NCI-H526 (cell line): ENCODE measurements at regions not wholly inside any gene's neighbourhood (a gene's known extent, or its start where the extent isn't known, plus 50 kb on each side); places are given as distances from the start of the nearest gene placed in this dataset.
"Not testable (repeated sequence)": the region's sequence is repeated elsewhere in the genome, so short reads cannot be mapped to it uniquely, and the experiment has no call there.

Experiments
- DNase-seq, 2 experiments: peaks; one replicate each; lab custom pipeline; 2025; lab: John Stamatoyannopoulos, UW

DNA sequence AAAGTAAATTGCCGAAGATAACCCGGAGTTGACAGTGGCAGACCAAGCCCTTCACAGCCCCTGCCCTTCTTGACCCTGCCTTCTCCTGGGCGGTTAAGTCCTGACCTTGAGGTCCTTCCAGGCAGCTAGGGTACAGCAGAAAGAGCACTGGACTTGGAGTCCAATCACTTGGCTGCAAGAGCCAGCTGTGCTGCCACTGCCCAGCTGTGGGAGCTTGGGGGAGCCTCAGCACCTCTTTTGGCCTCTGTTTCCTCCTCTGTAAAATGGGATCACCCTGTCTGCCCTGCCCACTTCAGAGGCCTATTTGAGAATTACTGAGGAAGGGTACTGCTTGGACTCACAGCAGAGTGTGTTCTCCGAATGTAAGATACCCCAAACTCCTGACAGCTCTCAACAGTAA is 66.2 kb upstream of the SMAD6 start:
- no peak for DNase-seq

DNA sequence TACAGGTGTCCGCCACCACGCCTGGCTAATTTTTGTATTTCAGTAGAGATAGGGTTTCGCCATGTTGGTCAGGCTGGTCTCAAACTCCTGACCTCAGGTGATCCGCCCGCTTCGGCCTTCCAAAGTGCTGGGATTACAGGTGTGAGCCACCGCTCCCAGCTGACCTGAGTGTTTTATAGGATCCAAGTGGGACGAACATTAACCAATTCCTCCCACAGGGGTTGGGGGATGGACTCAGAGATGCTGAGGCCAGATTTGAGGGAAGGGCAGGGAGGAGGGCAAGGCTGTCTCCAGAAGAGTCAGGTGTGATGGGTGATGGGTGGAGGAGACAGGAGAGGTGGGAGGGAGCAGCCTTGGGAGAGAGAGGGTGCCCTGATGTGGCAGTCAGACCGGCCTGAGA is 65.0 kb upstream of the SMAD6 start:
- not testable (repeated sequence) for DNase-seq

DNA sequence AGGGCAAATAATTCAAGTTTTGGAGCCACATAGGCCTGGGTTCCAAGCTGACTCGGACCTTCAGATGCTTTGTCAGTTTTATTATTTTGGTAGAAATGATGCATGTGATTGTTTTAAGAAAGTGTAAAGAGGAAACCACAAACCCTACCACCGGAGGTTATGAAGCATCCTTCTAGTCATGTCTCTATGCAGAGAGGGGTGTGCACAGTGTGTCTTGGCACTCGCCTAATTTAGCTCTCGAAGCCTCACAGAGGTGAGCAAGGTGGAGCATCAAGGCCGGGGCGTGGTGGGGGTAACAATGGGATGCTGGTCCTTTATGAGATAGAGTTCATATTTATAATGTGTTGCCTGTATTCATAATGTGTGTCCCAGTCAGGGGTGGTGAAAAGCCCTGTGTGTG is 63.7 kb upstream of the SMAD6 start:
- no peak for DNase-seq

DNA sequence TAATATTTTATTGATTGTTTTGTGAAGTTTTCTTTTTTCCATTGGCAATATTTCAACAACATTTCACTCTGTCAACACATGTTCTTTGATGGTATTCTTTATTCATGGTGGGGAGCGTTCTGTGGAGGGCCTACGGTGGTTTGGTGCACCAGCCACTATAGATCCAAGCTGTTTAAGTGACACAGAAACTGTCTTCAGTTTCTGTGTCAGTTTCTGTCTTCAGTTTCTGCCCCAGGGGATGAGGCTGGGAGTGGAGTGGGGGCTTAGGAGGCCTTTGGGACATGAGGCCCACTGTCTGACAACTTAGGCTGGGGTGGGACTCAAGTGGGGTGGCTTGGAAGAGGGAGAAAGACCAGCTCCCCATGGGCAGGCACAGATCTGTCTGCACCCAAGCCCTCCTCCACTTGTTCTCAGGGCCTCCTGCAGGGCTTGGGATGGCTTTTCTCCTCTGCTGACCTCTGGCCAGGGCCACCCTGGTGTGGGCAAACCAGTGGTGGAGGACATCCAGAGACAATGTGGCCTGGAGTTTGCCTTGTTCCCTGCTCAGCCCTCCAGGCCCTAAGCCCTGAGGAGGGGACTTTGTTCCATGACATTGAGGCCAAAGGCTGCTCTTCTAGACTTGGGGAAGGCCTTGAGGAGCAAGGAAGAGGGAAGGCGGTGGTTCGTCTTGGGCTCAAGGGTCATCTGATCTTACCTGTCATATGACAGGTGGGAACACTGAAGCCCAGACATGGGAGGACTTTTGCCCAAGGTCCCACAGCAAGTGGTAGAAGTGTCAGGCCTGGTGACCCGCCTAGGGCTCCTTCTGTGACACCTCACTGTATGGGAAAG is 60.3 kb upstream of the SMAD6 start:
- DNase-seq: no peak

DNA sequence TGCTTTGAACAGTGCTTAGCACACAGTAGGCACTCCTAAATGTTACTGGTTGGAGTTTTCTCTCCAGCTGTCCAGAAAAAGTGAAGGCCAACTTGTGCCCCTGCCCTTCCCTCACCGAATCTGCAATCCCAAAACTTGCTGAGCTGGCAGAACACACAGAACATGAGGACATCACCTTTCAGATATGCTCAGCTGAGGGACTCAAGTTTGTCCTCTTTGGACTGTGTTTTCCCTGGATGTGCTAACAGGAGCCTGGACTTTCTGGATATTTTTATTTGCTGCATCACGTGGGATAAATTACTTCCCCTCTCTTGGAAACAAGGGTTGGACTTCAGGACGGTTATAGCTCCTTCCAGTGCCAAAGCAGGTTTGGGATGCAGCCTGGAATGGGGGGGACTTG is 59.5 kb upstream of the SMAD6 start:
- no peak for DNase-seq

GRCh38 chr15:66643033-66643432 is 59.0 kb upstream of the SMAD6 start:
- DNase-seq: no peak

- DNase-seq: no peak
These were observed 57.8 kb upstream of the SMAD6 start for GRCh38 chr15:66644000-66644787.

- DNase-seq: no peak
These were observed 57.2 kb upstream of the SMAD6 start for GRCh38 chr15:66644869-66645268.

GRCh38 chr15:66646308-66646707 is 55.7 kb upstream of the SMAD6 start:
- DNase-seq: no peak

- no peak for DNase-seq
These were observed 55.2 kb upstream of the SMAD6 start for GRCh38 chr15:66646799-66647198.

DNA sequence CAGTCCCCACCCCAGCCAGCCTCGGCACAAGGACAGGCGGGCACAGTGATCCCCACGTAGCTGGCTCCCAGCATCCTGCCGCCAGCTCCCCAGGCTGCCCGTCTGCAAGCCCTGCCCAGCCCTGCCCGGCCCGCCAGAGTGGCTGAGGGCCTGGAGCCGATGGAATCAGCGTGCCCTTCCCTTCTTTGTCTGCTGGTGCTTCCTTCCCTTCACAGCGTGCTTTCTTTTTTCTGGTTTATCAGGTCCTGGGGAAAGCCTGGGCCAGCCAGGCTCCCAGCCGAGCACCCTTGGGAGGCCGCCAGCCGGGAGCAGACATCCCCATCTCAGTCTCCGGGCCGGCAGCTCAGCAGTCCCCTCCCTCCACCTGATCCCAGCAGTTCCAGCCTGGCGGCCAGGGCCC is 54.7 kb upstream of the SMAD6 start:
- DNase-seq: no peak

DNA sequence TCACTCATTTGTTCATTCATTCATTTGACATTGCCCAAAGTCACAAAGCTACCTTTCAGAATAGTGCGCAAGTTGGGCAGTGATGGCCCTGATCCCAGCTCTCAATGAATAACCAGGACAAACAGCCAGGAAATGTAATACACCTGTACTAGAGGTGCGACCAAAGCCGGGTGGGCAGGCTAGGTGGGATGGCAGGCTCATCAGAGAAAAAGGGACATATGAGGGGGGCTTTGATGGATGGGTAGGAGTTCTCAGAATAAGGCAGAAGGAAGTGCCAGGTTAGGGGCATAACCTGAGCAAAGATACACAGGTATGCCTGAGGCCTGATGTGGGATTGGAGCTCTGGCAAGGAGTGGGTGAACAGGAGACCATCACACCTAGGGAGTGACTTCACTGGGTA is 53.4 kb upstream of the SMAD6 start:
- DNase-seq: no peak

GRCh38 chr15:66649235-66649984 is 52.6 kb upstream of the SMAD6 start:
- DNase-seq: no peak

DNA sequence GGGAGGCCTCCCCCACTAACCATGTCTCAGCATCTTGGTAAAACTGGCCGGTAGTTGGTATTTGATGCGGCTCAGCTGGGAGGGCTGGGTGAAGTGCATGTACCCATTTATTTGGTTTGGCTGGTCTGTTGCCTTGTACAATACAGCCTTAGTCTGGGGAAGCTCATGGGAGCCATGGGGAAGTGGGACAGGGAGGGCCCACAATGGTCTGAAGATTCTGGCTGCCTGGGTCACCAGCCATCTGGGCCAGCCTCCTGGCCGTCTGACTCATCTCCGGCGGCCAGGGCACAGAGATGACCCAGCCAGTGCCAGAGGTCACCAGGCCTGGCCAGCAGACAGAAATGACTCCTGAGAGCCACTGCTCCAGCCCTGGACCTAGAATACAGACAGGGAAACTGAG is 51.6 kb upstream of the SMAD6 start:
- no peak for DNase-seq

GRCh38 chr15:66651198-66651597 is 50.8 kb upstream of the SMAD6 start:
- no peak for DNase-seq

GRCh38 chr15:66651913-66652642 is 50.0 kb upstream of the SMAD6 start:
- DNase-seq: no peak
